Fibroblast of lung (primary cell): ENCODE measurements at regions not wholly inside any gene's neighbourhood (a gene's known extent, or its start where the extent isn't known, plus 50 kb on each side); places are given as distances from the start of the nearest gene placed in this dataset.

Source experiments
- DNase-seq, 2 donors: peaks; one replicate each; pipeline versions ENCODE4 v3.0.0 to v3.0.0-alpha.2; 2010; ENCODE audit warnings: low read depth in 2 of 2
- H2AFZ ChIP-seq: 2 replicates; pipeline ENCODE4 v1.5.1; 2012; ENCODE audit warnings: low read length, control low read depth, inconsistent platforms
- H3K27ac ChIP-seq: 2 replicates; pipeline ENCODE4 v1.5.1; 2011; ENCODE audit warnings: low read length, control low read depth; ENCODE audit not compliant: insufficient read depth
- H3K27me3 ChIP-seq: 2 replicates; pipeline ENCODE4 v1.5.1; 2011; ENCODE audit warnings: mild to moderate bottlenecking, low read length; ENCODE audit not compliant: control insufficient read depth, insufficient read depth
- H3K36me3 ChIP-seq: 2 replicates; pipeline ENCODE4 v1.5.1; 2011; ENCODE audit warnings: low read length; ENCODE audit not compliant: control insufficient read depth, insufficient read depth
- H3K4me1 ChIP-seq: 2 replicates; pipeline ENCODE4 v1.5.1; 2011; ENCODE audit warnings: low read length; ENCODE audit not compliant: control insufficient read depth, insufficient read depth; ENCODE audit errors: extremely low read depth
- H3K4me2 ChIP-seq: 2 replicates; pipeline ENCODE4 v1.5.1; 2011; ENCODE audit warnings: low read length, control low read depth; ENCODE audit not compliant: insufficient read depth; ENCODE audit errors: extremely low read depth
- H3K4me3 ChIP-seq, 4 experiments: fragments of 200-600 bp in 1 of 4; sonication (generic) in 1 of 4; replicated peaks in 1 of 4; 2 replicates each; pipeline ENCODE4 v1.5.1; 2011 to 2016; ENCODE audit warnings: low read length in 4 of 4, low read depth in 3 of 4, mild to moderate bottlenecking in 3 of 4, control low read depth in 2 of 4, inconsistent platforms in 1 of 4, mixed read lengths in 1 of 4; ENCODE audit not compliant: insufficient read depth in 1 of 4; ENCODE audit errors: control extremely low read depth in 1 of 4
- H3K79me2 ChIP-seq: 2 replicates; pipeline ENCODE4 v1.5.1; 2012; ENCODE audit warnings: mild to moderate bottlenecking, low read length, inconsistent platforms; ENCODE audit not compliant: control insufficient read depth, insufficient read depth
- H3K9ac ChIP-seq: 2 replicates; pipeline ENCODE4 v1.5.1; 2011; ENCODE audit warnings: mild to moderate bottlenecking, low read length, control low read depth; ENCODE audit not compliant: insufficient read depth
- H3K9me3 ChIP-seq: 2 replicates; pipeline ENCODE4 v1.5.1; 2012; ENCODE audit warnings: low read depth, low read length; ENCODE audit not compliant: control insufficient read depth, insufficient read depth
- H4K20me1 ChIP-seq: 2 replicates; pipeline ENCODE4 v1.5.1; 2011; ENCODE audit warnings: low read length; ENCODE audit not compliant: control insufficient read depth, insufficient read depth; ENCODE audit errors: extremely low read depth
- EZH2 ChIP-seq: IDR thresholded peaks from 2 replicates; pipeline ENCODE4 v1.5.1; 2012; ENCODE audit warnings: low read length, control low read depth, mild to moderate bottlenecking; ENCODE audit errors: missing control alignments
- TF ChIP-seq, protein P1 (sequence below), 2 donors: IDR thresholded peaks in 1 of 2; conservative IDR thresholded peaks in 1 of 2; 1 replicate in 1 of 2; 2 replicates in 1 of 2; pipeline ENCODE4 v1.5.1; 2011 to 2012; ENCODE audit warnings: low read length in 2 of 2, control low read depth in 1 of 2, inconsistent platforms in 1 of 2, low read depth in 1 of 2, mild to moderate bottlenecking in 1 of 2

DNA sequence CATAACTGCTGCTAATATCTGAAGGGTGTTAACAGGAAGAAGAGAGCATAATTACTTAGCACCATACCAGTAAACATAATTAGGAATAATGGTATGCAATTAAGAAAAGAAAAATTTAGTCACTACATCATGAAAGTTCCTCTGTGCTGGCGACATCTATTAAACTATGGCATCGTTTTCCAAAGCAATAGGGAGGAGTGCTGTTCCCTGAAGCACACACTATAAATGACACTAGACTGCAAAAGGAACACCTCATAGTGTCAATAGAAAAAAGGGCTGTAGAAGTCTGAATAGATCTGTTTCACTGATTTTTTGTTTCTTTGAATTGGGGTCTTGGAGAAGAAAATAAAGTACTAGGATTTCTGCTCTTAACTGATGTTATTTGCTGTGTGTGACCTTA is 773.6 kb upstream of the B3GALT2 start:
- Histone ChIP-seq H3K79me2 (no peaks in the 10 kb centered on the region), H3K4me2 (no peak overlapping the region), H3K9me3 (no peaks in the 10 kb centered on the region), H3K27ac (no peak overlapping the region), H3K9ac (no peak overlapping the region), H4K20me1 (no peaks in the 10 kb centered on the region), H2AFZ (no peak overlapping the region), H3K4me1 (no peaks in the 10 kb centered on the region), H3K4me3 (no peak overlapping the region), H3K27me3 (no peaks in the 10 kb centered on the region), H3K36me3 (no peaks in the 10 kb centered on the region)
- no peak for DNase-seq
- TF ChIP-seq, protein P1, sequence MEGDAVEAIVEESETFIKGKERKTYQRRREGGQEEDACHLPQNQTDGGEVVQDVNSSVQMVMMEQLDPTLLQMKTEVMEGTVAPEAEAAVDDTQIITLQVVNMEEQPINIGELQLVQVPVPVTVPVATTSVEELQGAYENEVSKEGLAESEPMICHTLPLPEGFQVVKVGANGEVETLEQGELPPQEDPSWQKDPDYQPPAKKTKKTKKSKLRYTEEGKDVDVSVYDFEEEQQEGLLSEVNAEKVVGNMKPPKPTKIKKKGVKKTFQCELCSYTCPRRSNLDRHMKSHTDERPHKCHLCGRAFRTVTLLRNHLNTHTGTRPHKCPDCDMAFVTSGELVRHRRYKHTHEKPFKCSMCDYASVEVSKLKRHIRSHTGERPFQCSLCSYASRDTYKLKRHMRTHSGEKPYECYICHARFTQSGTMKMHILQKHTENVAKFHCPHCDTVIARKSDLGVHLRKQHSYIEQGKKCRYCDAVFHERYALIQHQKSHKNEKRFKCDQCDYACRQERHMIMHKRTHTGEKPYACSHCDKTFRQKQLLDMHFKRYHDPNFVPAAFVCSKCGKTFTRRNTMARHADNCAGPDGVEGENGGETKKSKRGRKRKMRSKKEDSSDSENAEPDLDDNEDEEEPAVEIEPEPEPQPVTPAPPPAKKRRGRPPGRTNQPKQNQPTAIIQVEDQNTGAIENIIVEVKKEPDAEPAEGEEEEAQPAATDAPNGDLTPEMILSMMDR (conservative IDR thresholded peaks at IDR 0.05 in 1 of 2, IDR thresholded peaks at IDR 0.05 in 1 of 2; ENCODE audit: low read depth in 1 of 2, low read length in 2 of 2), result no peak
- TF ChIP-seq EZH2, result no peak

DNA sequence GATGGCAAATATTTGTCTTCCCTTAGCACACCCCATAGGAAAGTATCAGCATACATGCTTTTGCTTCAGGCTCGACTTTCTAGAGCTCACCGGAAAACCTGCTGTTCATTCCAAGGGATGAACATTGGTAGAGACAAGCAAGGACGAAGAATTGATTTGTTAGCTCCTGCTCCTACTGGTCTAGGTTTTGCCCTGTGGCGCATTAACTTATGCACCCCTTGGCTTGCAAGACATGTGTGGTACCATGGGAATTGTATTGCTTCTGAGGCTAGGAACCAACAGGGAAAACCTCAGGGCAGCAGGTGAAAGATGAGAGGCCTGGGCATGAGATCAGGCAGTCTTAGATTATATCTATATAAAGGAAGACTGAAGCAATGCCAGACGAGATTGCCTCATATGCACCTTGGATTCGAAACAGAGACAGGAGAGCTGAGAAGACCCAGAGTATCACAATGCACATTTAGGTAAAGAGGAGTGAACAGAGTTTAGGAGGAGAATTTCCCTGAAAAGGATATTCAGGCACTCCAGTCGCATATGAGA is 771.2 kb upstream of the B3GALT2 start:
- no peaks in the 10 kb centered on the region for H3K4me1 ChIP-seq
- H3K27ac ChIP-seq, result no peak overlapping the region
- no peaks in the 10 kb centered on the region for H4K20me1 ChIP-seq

DNA sequence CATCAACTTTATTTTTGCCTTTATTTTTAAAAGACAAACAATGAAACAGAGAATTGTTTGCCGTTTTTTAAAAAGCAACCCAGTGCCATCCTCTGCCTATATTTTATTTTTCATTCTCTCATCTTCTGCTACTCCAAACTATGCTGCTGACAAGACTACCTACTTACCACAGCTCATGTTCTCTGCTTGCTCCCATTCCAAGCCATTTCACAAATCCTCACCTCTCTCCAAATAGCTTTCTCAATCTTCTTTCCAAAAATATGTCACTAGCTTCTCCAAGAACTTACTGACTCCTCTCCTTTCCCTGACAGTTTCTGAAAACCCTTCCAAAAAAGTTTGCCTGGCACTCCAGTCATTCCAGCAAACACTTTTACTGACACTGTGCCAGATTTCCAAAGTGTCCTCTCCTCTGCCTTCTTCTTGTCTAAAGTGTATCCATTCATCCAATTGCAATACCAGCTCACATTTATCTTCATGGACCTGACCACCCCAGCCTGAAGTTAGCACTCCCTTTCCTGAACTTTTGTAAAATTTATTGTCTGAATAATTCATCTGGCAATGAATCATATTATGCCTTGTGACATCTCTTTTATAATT is 766.5 kb upstream of the B3GALT2 start:
- Histone ChIP-seq H3K79me2 (no peaks in the 10 kb centered on the region), H3K36me3 (no peaks in the 10 kb centered on the region), H3K27ac (no peak overlapping the region), H4K20me1 (no peaks in the 10 kb centered on the region), H3K4me1 (no peaks in the 10 kb centered on the region), H2AFZ (no peak overlapping the region), H3K9me3 (no peaks in the 10 kb centered on the region), H3K4me2 (no peak overlapping the region), H3K9ac (no peak overlapping the region), H3K27me3 (no peaks in the 10 kb centered on the region), H3K4me3 (no peak overlapping the region)
- TF ChIP-seq, protein P1 (conservative IDR thresholded peaks at IDR 0.05 in 1 of 2, IDR thresholded peaks at IDR 0.05 in 1 of 2; ENCODE audit: low read depth in 1 of 2, low read length in 2 of 2), result no peak
- TF ChIP-seq EZH2, result no peak
- no peak for DNase-seq

More for the DNA sequence above, 771.2 kb upstream of the B3GALT2 start:
- H3K4me3 ChIP-seq, result no peak overlapping the region
- no peaks in the 10 kb centered on the region for H3K9me3 ChIP-seq
- H3K79me2 ChIP-seq, result no peaks in the 10 kb centered on the region
- H3K27me3 ChIP-seq, result no peaks in the 10 kb centered on the region
- H3K9ac ChIP-seq, result no peak overlapping the region
- no peak for DNase-seq
- TF ChIP-seq, protein P1 (conservative IDR thresholded peaks at IDR 0.05 in 1 of 2, IDR thresholded peaks at IDR 0.05 in 1 of 2; ENCODE audit: low read depth in 1 of 2, low read length in 2 of 2), result no peak
- no peak for TF ChIP-seq EZH2
- H2AFZ ChIP-seq, result no peak overlapping the region
- H3K36me3 ChIP-seq, result no peaks in the 10 kb centered on the region
- no peak overlapping the region for H3K4me2 ChIP-seq
